ENCODE measurements at regions not wholly inside any gene's neighbourhood (a gene's known extent, or its start where the extent isn't known, plus 50 kb on each side); places are given as distances from the start of the nearest gene placed in this dataset.

GRCh38 chr12:92630968-92631367 is 71.8 kb upstream of the PLEKHG7 start:
- TF ChIP-seq CTCF (IDR thresholded peaks at IDR 0.05) (no peak), POLR2A (IDR thresholded peaks at IDR 0.05) (no peak)
